ENCODE measurements at regions not wholly inside any gene's neighbourhood (a gene's known extent, or its start where the extent isn't known, plus 50 kb on each side); places are given as distances from the start of the nearest gene placed in this dataset.
A peak's percentile ranks its signal among the peaks of the same experiment; 100 is the strongest.
"Not testable (repeated sequence)": the region's sequence is repeated elsewhere in the genome, so short reads cannot be mapped to it uniquely, and the experiment has no call there.

- no peak overlapping the region for H3K4me3 ChIP-seq (ENCODE audit: low read length)
- H3K9me3 ChIP-seq (replicated peaks; ENCODE audit: low read length), result no peaks in the 10 kb centered on the region
- peaks cover 12% of the 10 kb centered on the region for H3K4me1 ChIP-seq (ENCODE audit: control insufficient read depth, insufficient read depth, low read length)
- H3K4me2 ChIP-seq (ENCODE audit: low read length), result no peak overlapping the region
- H3K36me3 ChIP-seq (ENCODE audit: insufficient read depth, low read length), result no peaks in the 10 kb centered on the region
- no peaks in the 10 kb centered on the region for H3K27me3 ChIP-seq (ENCODE audit: control insufficient read depth, insufficient read depth, low read length)
- H3K9ac ChIP-seq (ENCODE audit: low read depth, low read length), result no peak overlapping the region
Measured at GRCh38 chr13:65943024-65943423, 1287.1 kb downstream of the PCDH9 start.

- Histone ChIP-seq H3K4me2 (ENCODE audit: low read length) (no peak overlapping the region), H3K9ac (ENCODE audit: low read depth, low read length) (no peak overlapping the region), H3K27me3 (ENCODE audit: control insufficient read depth, insufficient read depth, low read length) (no peaks in the 10 kb centered on the region), H3K4me3 (ENCODE audit: low read length) (no peak overlapping the region), H3K9me3 (replicated peaks; ENCODE audit: low read length) (no peaks in the 10 kb centered on the region), H3K4me1 (ENCODE audit: control insufficient read depth, insufficient read depth, low read length) (peaks cover 12% of the 10 kb centered on the region), H3K36me3 (ENCODE audit: insufficient read depth, low read length) (no peaks in the 10 kb centered on the region)
Measured at GRCh38 chr13:65940720-65941119, 1289.4 kb downstream of the PCDH9 start.

GRCh38 chr13:65937251-65937650 lies 1292.9 kb downstream of the PCDH9 start:
- Histone ChIP-seq H3K9me3 (replicated peaks; ENCODE audit: low read length) (no peaks in the 10 kb centered on the region), H3K4me2 (ENCODE audit: low read length) (no peak overlapping the region), H3K4me3 (ENCODE audit: low read length) (no peak overlapping the region), H3K36me3 (ENCODE audit: insufficient read depth, low read length) (no peaks in the 10 kb centered on the region), H3K4me1 (ENCODE audit: control insufficient read depth, insufficient read depth, low read length) (peaks cover 5% of the 10 kb centered on the region), H3K27me3 (ENCODE audit: control insufficient read depth, insufficient read depth, low read length) (no peaks in the 10 kb centered on the region), H3K9ac (ENCODE audit: low read depth, low read length) (no peak overlapping the region)

- Histone ChIP-seq H3K4me1 (ENCODE audit: control insufficient read depth, insufficient read depth, low read length) (peaks cover 5% of the 10 kb centered on the region), H3K27me3 (ENCODE audit: control insufficient read depth, insufficient read depth, low read length) (no peaks in the 10 kb centered on the region), H3K4me3 (ENCODE audit: low read length) (no peak overlapping the region), H3K4me2 (ENCODE audit: low read length) (no peak overlapping the region), H3K9me3 (replicated peaks; ENCODE audit: low read length) (no peaks in the 10 kb centered on the region), H3K36me3 (ENCODE audit: insufficient read depth, low read length) (no peaks in the 10 kb centered on the region), H3K9ac (ENCODE audit: low read depth, low read length) (no peak overlapping the region)
Measured at GRCh38 chr13:65936249-65936648, 1293.9 kb downstream of the PCDH9 start.

- peaks cover 5% of the 10 kb centered on the region for H3K4me1 ChIP-seq (ENCODE audit: control insufficient read depth, insufficient read depth, low read length)
- no peaks in the 10 kb centered on the region for H3K9me3 ChIP-seq (replicated peaks; ENCODE audit: low read length)
- H3K9ac ChIP-seq (ENCODE audit: low read depth, low read length), result no peak overlapping the region
- H3K4me2 ChIP-seq (ENCODE audit: low read length), result no peak overlapping the region
- H3K27me3 ChIP-seq (ENCODE audit: control insufficient read depth, insufficient read depth, low read length), result no peaks in the 10 kb centered on the region
- H3K4me3 ChIP-seq (ENCODE audit: low read length), result no peak overlapping the region
- H3K36me3 ChIP-seq (ENCODE audit: insufficient read depth, low read length), result no peaks in the 10 kb centered on the region
Measured at GRCh38 chr13:65932587-65933239, 1297.4 kb downstream of the PCDH9 start.

GRCh38 chr13:65932013-65932412 lies 1298.1 kb downstream of the PCDH9 start:
- H3K27me3 ChIP-seq (ENCODE audit: control insufficient read depth, insufficient read depth, low read length), result no peaks in the 10 kb centered on the region
- no peaks in the 10 kb centered on the region for H3K36me3 ChIP-seq (ENCODE audit: insufficient read depth, low read length)
- no peak overlapping the region for H3K9ac ChIP-seq (ENCODE audit: low read depth, low read length)
- no peak overlapping the region for H3K4me3 ChIP-seq (ENCODE audit: low read length)
- H3K9me3 ChIP-seq (replicated peaks; ENCODE audit: low read length), result no peaks in the 10 kb centered on the region
- peaks cover 5% of the 10 kb centered on the region for H3K4me1 ChIP-seq (ENCODE audit: control insufficient read depth, insufficient read depth, low read length)
- no peak overlapping the region for H3K4me2 ChIP-seq (ENCODE audit: low read length)

- Histone ChIP-seq H3K27me3 (ENCODE audit: control insufficient read depth, insufficient read depth, low read length) (no peaks in the 10 kb centered on the region), H3K9me3 (replicated peaks; ENCODE audit: low read length) (no peaks in the 10 kb centered on the region), H3K4me2 (ENCODE audit: low read length) (no peak overlapping the region), H3K36me3 (ENCODE audit: insufficient read depth, low read length) (no peaks in the 10 kb centered on the region), H3K4me1 (ENCODE audit: control insufficient read depth, insufficient read depth, low read length) (peaks cover 5% of the 10 kb centered on the region), H3K9ac (ENCODE audit: low read depth, low read length) (no peak overlapping the region), H3K4me3 (ENCODE audit: low read length) (no peak overlapping the region)
Measured at GRCh38 chr13:65929436-65929835, 1300.7 kb downstream of the PCDH9 start.

GRCh38 chr13:65926750-65927171 lies 1303.4 kb downstream of the PCDH9 start:
- Histone ChIP-seq H3K36me3 (ENCODE audit: insufficient read depth, low read length) (no peaks in the 10 kb centered on the region), H3K4me3 (ENCODE audit: low read length) (no peak overlapping the region), H3K9me3 (replicated peaks; ENCODE audit: low read length) (no peaks in the 10 kb centered on the region), H3K4me2 (ENCODE audit: low read length) (no peak overlapping the region), H3K4me1 (ENCODE audit: control insufficient read depth, insufficient read depth, low read length) (peaks cover 10% of the 10 kb centered on the region), H3K27me3 (ENCODE audit: control insufficient read depth, insufficient read depth, low read length) (no peaks in the 10 kb centered on the region), H3K9ac (ENCODE audit: low read depth, low read length) (no peak overlapping the region)

GRCh38 chr13:65922846-65923245 lies 1307.3 kb downstream of the PCDH9 start:
- not testable (repeated sequence) for H3K9ac ChIP-seq (ENCODE audit: low read depth, low read length); H3K9me3 ChIP-seq (replicated peaks; ENCODE audit: low read length); H3K4me2 ChIP-seq (ENCODE audit: low read length); H3K36me3 ChIP-seq (ENCODE audit: insufficient read depth, low read length); H3K4me3 ChIP-seq (ENCODE audit: low read length); H3K27me3 ChIP-seq (ENCODE audit: control insufficient read depth, insufficient read depth, low read length)
- peaks cover 16% of the 10 kb centered on the region for H3K4me1 ChIP-seq (ENCODE audit: control insufficient read depth, insufficient read depth, low read length)

- H3K27me3 ChIP-seq (ENCODE audit: control insufficient read depth, insufficient read depth, low read length), result no peaks in the 10 kb centered on the region
- H3K36me3 ChIP-seq (ENCODE audit: insufficient read depth, low read length), result no peaks in the 10 kb centered on the region
- H3K9ac ChIP-seq (ENCODE audit: low read depth, low read length), result peak overlapping the region; percentile 7
- peak overlapping the region; percentile 9 for H3K4me3 ChIP-seq (ENCODE audit: low read length)
- H3K4me2 ChIP-seq (ENCODE audit: low read length), result peak overlapping the region; percentile 48
- H3K9me3 ChIP-seq (replicated peaks; ENCODE audit: low read length), result no peaks in the 10 kb centered on the region
- peaks cover 16% of the 10 kb centered on the region for H3K4me1 ChIP-seq (ENCODE audit: control insufficient read depth, insufficient read depth, low read length)
Measured at GRCh38 chr13:65921933-65922332, 1308.2 kb downstream of the PCDH9 start.

GRCh38 chr13:65917731-65918130 lies 1312.4 kb downstream of the PCDH9 start:
- Histone ChIP-seq H3K4me1 (ENCODE audit: control insufficient read depth, insufficient read depth, low read length) (peaks cover 43% of the 10 kb centered on the region), H3K9ac (ENCODE audit: low read depth, low read length) (no peak overlapping the region), H3K4me3 (ENCODE audit: low read length) (no peak overlapping the region), H3K27me3 (ENCODE audit: control insufficient read depth, insufficient read depth, low read length) (no peaks in the 10 kb centered on the region), H3K36me3 (ENCODE audit: insufficient read depth, low read length) (no peaks in the 10 kb centered on the region), H3K9me3 (replicated peaks; ENCODE audit: low read length) (no peaks in the 10 kb centered on the region), H3K4me2 (ENCODE audit: low read length) (no peak overlapping the region)

- Histone ChIP-seq H3K4me3 (ENCODE audit: low read length) (no peak overlapping the region), H3K4me1 (ENCODE audit: control insufficient read depth, insufficient read depth, low read length) (peaks cover 43% of the 10 kb centered on the region), H3K27me3 (ENCODE audit: control insufficient read depth, insufficient read depth, low read length) (no peaks in the 10 kb centered on the region), H3K36me3 (ENCODE audit: insufficient read depth, low read length) (no peaks in the 10 kb centered on the region), H3K9me3 (replicated peaks; ENCODE audit: low read length) (no peaks in the 10 kb centered on the region), H3K4me2 (ENCODE audit: low read length) (peak overlapping the region; percentile 15), H3K9ac (ENCODE audit: low read depth, low read length) (peak overlapping the region; percentile 58)
Measured at GRCh38 chr13:65915195-65915594, 1314.9 kb downstream of the PCDH9 start.

Measured in skeletal muscle satellite cell (primary cell).